Common myeloid progenitor, CD34-positive (primary cell): ENCODE measurements at regions not wholly inside any gene's neighbourhood (a gene's known extent, or its start where the extent isn't known, plus 50 kb on each side); places are given as distances from the start of the nearest gene placed in this dataset.
"Not testable (repeated sequence)": the region's sequence is repeated elsewhere in the genome, so short reads cannot be mapped to it uniquely, and the experiment has no call there.

Experiments used
- CTCF ChIA-PET: fragments of 350-600 bp; sonication (Branson Sonifier 250); formaldehyde crosslinking; loops from one replicate; lab custom pipeline; 2021; ENCODE audit warnings: antibody characterized with exemption; lab: Charles Lee
- POLR2A ChIA-PET: fragments of 350-600 bp; sonication (Branson Sonifier 250); formaldehyde crosslinking; loops from one replicate; lab custom pipeline; 2021; ENCODE audit warnings: antibody characterized with exemption; lab: Charles Lee
- DNase-seq, 3 donors: peaks; one replicate each; pipeline versions ENCODE4 v3.0.0 to v3.0.0-alpha.2; 2013
- H3K27ac ChIP-seq, 2 experiments: 1 replicate in 1 of 2; 2 replicates in 1 of 2; pipeline ENCODE4 v1.7.0; 2013; ENCODE audit warnings: inconsistent platforms in 2 of 2, low read length in 2 of 2, mild to moderate bottlenecking in 2 of 2, low read depth in 1 of 2, moderate library complexity in 1 of 2; ENCODE audit not compliant: severe bottlenecking in 2 of 2, insufficient read depth in 1 of 2, poor library complexity in 1 of 2
- H3K27me3 ChIP-seq, 5 experiments: replicated peaks in 2 of 5; 1 replicate in 3 of 5; 2 replicates in 2 of 5; pipeline versions ENCODE4 v1.6.1 to v1.7.0; 2013; ENCODE audit warnings: low read length in 4 of 5, mild to moderate bottlenecking in 2 of 5, moderate library complexity in 2 of 5, inconsistent platforms in 1 of 5; ENCODE audit not compliant: insufficient read depth in 5 of 5, control insufficient read depth in 4 of 5
- H3K36me3 ChIP-seq, 4 experiments: 1 replicate in 2 of 4; 2 replicates in 2 of 4; pipeline versions ENCODE4 v1.6.1 to v1.7.0; 2013; ENCODE audit warnings: low read length in 3 of 4, control low read depth in 1 of 4, mild to moderate bottlenecking in 1 of 4; ENCODE audit not compliant: control insufficient read depth in 4 of 4, insufficient read depth in 4 of 4
- H3K4me1 ChIP-seq, 4 experiments: 1 replicate in 3 of 4; 2 replicates in 1 of 4; pipeline versions ENCODE4 v1.6.1 to v1.7.1; 2013; ENCODE audit warnings: low read length in 3 of 4, mild to moderate bottlenecking in 3 of 4, control low read depth in 1 of 4, inconsistent platforms in 1 of 4, moderate library complexity in 1 of 4; ENCODE audit not compliant: control insufficient read depth in 4 of 4, insufficient read depth in 4 of 4; ENCODE audit errors: control extremely low read depth in 1 of 4
- H3K4me3 ChIP-seq, 7 experiments: 1 replicate in 4 of 7; 2 replicates in 3 of 7; pipeline versions ENCODE4 v1.5.1 to v1.7.0; 2013; ENCODE audit warnings: mild to moderate bottlenecking in 7 of 7, low read length in 6 of 7, moderate library complexity in 6 of 7, inconsistent platforms in 2 of 7, low read depth in 2 of 7, control low read depth in 1 of 7; ENCODE audit not compliant: insufficient read depth in 4 of 7, control insufficient read depth in 1 of 7; ENCODE audit errors: extremely low read depth in 1 of 7
- H3K9me3 ChIP-seq, 5 experiments: 1 replicate in 4 of 5; 2 replicates in 1 of 5; pipeline versions ENCODE4 v1.6.1 to v1.7.1; 2013; ENCODE audit warnings: low read length in 4 of 5, mild to moderate bottlenecking in 2 of 5, inconsistent platforms in 1 of 5, low read depth in 1 of 5, moderate library complexity in 1 of 5; ENCODE audit not compliant: control insufficient read depth in 4 of 5, insufficient read depth in 2 of 5; ENCODE audit errors: control extremely low read depth in 1 of 5
- WGBS: methylation state at CpG from one replicate; pipeline ENCODE4 v1.1.5; 2013; ENCODE audit not compliant: insufficient coverage; 5-methylcytosine and 5-hydroxymethylcytosine counted together

DNA sequence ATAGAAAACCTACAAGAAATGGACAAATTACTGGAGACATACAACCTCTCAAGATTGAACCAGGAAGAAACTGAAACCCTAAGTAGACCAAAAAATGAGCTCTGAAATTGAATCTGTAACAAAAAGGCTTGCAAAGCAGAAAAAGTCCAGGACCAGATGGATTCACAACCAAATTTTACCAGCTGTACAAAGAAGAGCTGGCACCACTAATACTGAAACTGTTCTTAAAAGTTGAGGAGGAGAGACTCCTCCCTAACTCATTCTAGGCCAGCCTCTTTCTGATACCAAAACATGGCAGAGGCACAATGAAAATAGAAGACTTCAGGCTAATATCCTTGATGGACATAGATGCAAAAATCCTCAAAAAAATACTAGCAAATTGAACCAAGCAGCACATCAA, 542.3 kb downstream of the CYLC2 start:
- Histone ChIP-seq H3K27ac (no peak overlapping the region), H3K4me1 (no peaks in the 10 kb centered on the region), H3K36me3 (no peaks in the 10 kb centered on the region), H3K4me3 (no peak overlapping the region), H3K9me3 (no peaks in the 10 kb centered on the region), H3K27me3 (no peaks in the 10 kb centered on the region)
- DNase-seq, result no peak
- ChIA-PET POLR2A (no interaction called here), CTCF (no interaction called here)

DNA sequence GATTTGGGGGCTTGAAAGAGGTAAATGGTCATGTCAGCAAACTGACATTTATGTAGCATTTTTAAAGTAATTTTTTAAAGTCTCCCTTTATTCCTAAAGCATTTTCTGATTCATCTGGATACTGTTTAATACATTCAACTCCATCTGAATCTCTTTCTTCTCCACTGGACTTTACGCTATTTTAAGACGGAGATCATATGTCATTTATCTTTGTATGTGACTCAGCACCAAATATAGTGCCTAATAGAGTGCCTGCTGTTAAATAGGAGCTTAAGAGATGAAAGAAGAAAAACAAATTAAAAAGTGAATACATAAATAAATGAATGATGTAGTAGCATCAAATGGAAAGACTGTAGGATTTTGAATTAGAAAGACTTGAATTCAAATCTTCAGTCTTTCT, 548.8 kb upstream of the SMC2 start:
- Histone ChIP-seq H3K27ac (no peak overlapping the region), H3K36me3 (no peaks in the 10 kb centered on the region), H3K4me3 (no peak overlapping the region), H3K9me3 (no peaks in the 10 kb centered on the region), H3K4me1 (no peaks in the 10 kb centered on the region), H3K27me3 (no peaks in the 10 kb centered on the region)
- POLR2A ChIA-PET, result no interaction called here
- WGBS, result no CpG with 5 or more reads among the region's 2 CpGs
- CTCF ChIA-PET, result no interaction called here
- DNase-seq, result no peak

DNA sequence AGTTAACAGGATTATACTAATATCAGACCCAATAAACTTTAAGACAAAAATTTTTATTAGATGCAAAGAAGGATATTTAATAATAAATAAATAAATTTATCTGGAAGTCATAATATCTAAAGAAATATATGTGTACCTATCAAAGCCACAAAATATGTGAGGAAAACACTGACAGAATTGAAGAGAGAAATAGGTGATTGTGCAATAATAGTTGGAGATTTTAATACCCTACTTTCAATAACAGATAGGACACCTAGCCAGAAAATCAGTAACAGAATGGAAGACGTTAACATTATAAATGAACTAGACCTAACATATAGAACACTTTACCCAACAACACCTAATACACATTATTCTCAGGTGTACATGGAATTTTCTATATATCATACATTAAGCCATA, 541.4 kb upstream of the SMC2 start:
- Histone ChIP-seq H3K27me3 (no peaks in the 10 kb centered on the region), H3K9me3 (no peaks in the 10 kb centered on the region), H3K36me3 (no peaks in the 10 kb centered on the region), H3K27ac (no peak overlapping the region), H3K4me3 (no peak overlapping the region), H3K4me1 (no peaks in the 10 kb centered on the region)
- ChIA-PET CTCF (no interaction called here), POLR2A (no interaction called here)
- no peak for DNase-seq
- WGBS, result 80% methylated on average over 1 of the region's 1 CpG

DNA sequence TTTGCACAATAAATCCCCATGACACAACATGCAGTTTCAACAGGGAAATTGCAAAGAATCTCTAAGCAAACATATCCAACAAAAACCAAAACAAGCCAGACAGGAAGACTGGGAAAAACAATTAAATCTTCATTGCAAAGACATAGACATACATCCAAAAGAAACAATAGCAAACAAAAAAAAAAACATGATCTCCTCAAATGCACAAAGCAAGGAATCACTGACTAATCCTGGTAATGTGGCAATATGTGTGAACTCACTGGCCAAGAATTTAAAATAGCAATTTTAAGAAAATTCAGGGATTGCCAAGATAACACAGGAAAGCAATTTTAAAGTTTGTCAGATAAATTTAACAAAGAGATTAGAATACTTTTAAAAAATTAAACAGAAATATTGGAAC, 520.1 kb upstream of the SMC2 start:
- Histone ChIP-seq H3K9me3 (peaks cover 0 to 2% (median 0%) of the 10 kb centered on the region in 5 experiments), H3K4me3 (no peak overlapping the region), H3K4me1 (no peaks in the 10 kb centered on the region), H3K27ac (no peak overlapping the region), H3K27me3 (no peaks in the 10 kb centered on the region), H3K36me3 (no peaks in the 10 kb centered on the region)
- ChIA-PET POLR2A (no interaction called here), CTCF (no interaction called here)
- no peak for DNase-seq

- no peak for DNase-seq
- H3K4me1 ChIP-seq, result no peaks in the 10 kb centered on the region
- POLR2A ChIA-PET, result no interaction called here
- no peaks in the 10 kb centered on the region for H3K36me3 ChIP-seq
- CTCF ChIA-PET, result no interaction called here
- H3K4me3 ChIP-seq, result no peak overlapping the region
- H3K27me3 ChIP-seq, result no peaks in the 10 kb centered on the region
- H3K27ac ChIP-seq, result no peak overlapping the region
- no peaks in the 10 kb centered on the region for H3K9me3 ChIP-seq
- WGBS, result 89% methylated on average over 5 of the region's 6 CpGs
These were observed 507.4 kb upstream of the SMC2 start for GRCh38 chr9:103586721-103587120.

- no peak for DNase-seq
- Histone ChIP-seq H3K4me1 (no peaks in the 10 kb centered on the region), H3K4me3 (no peak overlapping the region), H3K9me3 (no peaks in the 10 kb centered on the region), H3K27ac (no peak overlapping the region), H3K36me3 (no peaks in the 10 kb centered on the region), H3K27me3 (no peaks in the 10 kb centered on the region)
- WGBS, result 100% methylated on average over 1 of the region's 1 CpG
- POLR2A ChIA-PET, result interaction anchor here (0.6 kb wide), 1 partner anchor 91 kb away, joined by 3 read pairs; no protein-coding TSS in a partner anchor
- CTCF ChIA-PET, result no interaction called here
These were observed 492.8 kb upstream of the SMC2 start for GRCh38 chr9:103601287-103601686.

GRCh38 chr9:103611950-103612349, 482.2 kb upstream of the SMC2 start:
- H3K27ac ChIP-seq, H3K36me3 ChIP-seq, DNase-seq, H3K4me3 ChIP-seq, H3K4me1 ChIP-seq, H3K27me3 ChIP-seq, POLR2A ChIA-PET, CTCF ChIA-PET, H3K9me3 ChIP-seq: not testable (repeated sequence)
- 91% methylated on average over 7 of the region's 14 CpGs for WGBS
